ENCODE measurements at regions not wholly inside any gene's neighbourhood (a gene's known extent, or its start where the extent isn't known, plus 50 kb on each side); places are given as distances from the start of the nearest gene placed in this dataset.

DNA sequence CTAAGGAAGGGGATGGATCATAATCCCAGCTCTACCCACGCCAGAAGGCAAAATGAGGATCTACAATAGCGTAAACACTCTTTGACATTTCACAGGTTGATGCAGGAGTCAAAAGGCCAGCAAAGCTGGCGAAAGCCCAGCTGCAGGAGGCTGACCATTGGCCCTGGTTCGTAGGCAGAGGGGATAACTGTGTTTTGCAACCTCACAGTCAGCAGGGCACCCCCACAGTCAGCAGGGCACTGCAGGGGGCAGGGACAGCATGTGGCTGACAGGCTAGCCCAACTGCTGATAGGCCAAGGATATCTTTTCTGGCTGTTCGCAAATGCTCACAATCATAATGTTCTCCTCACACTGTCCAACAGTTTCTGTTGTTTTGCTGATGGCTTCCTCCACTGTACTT lies 372.7 kb downstream of the BUD13 start (continued):
- TF ChIP-seq, protein P1, sequence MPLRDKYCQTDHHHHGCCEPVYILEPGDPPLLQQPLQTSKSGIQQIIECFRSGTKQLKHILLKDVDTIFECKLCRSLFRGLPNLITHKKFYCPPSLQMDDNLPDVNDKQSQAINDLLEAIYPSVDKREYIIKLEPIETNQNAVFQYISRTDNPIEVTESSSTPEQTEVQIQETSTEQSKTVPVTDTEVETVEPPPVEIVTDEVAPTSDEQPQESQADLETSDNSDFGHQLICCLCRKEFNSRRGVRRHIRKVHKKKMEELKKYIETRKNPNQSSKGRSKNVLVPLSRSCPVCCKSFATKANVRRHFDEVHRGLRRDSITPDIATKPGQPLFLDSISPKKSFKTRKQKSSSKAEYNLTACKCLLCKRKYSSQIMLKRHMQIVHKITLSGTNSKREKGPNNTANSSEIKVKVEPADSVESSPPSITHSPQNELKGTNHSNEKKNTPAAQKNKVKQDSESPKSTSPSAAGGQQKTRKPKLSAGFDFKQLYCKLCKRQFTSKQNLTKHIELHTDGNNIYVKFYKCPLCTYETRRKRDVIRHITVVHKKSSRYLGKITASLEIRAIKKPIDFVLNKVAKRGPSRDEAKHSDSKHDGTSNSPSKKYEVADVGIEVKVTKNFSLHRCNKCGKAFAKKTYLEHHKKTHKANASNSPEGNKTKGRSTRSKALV (CRISPR knock-in tag; IDR thresholded peaks at IDR 0.05), result no peak
- TF ChIP-seq, protein P2, sequence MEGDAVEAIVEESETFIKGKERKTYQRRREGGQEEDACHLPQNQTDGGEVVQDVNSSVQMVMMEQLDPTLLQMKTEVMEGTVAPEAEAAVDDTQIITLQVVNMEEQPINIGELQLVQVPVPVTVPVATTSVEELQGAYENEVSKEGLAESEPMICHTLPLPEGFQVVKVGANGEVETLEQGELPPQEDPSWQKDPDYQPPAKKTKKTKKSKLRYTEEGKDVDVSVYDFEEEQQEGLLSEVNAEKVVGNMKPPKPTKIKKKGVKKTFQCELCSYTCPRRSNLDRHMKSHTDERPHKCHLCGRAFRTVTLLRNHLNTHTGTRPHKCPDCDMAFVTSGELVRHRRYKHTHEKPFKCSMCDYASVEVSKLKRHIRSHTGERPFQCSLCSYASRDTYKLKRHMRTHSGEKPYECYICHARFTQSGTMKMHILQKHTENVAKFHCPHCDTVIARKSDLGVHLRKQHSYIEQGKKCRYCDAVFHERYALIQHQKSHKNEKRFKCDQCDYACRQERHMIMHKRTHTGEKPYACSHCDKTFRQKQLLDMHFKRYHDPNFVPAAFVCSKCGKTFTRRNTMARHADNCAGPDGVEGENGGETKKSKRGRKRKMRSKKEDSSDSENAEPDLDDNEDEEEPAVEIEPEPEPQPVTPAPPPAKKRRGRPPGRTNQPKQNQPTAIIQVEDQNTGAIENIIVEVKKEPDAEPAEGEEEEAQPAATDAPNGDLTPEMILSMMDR (CRISPR knock-in tag; IDR thresholded peaks at IDR 0.05), result 0 out of 2 replicates have a peak, but pooled peaks have one; percentile 5
- TF ChIP-seq, protein P3, sequence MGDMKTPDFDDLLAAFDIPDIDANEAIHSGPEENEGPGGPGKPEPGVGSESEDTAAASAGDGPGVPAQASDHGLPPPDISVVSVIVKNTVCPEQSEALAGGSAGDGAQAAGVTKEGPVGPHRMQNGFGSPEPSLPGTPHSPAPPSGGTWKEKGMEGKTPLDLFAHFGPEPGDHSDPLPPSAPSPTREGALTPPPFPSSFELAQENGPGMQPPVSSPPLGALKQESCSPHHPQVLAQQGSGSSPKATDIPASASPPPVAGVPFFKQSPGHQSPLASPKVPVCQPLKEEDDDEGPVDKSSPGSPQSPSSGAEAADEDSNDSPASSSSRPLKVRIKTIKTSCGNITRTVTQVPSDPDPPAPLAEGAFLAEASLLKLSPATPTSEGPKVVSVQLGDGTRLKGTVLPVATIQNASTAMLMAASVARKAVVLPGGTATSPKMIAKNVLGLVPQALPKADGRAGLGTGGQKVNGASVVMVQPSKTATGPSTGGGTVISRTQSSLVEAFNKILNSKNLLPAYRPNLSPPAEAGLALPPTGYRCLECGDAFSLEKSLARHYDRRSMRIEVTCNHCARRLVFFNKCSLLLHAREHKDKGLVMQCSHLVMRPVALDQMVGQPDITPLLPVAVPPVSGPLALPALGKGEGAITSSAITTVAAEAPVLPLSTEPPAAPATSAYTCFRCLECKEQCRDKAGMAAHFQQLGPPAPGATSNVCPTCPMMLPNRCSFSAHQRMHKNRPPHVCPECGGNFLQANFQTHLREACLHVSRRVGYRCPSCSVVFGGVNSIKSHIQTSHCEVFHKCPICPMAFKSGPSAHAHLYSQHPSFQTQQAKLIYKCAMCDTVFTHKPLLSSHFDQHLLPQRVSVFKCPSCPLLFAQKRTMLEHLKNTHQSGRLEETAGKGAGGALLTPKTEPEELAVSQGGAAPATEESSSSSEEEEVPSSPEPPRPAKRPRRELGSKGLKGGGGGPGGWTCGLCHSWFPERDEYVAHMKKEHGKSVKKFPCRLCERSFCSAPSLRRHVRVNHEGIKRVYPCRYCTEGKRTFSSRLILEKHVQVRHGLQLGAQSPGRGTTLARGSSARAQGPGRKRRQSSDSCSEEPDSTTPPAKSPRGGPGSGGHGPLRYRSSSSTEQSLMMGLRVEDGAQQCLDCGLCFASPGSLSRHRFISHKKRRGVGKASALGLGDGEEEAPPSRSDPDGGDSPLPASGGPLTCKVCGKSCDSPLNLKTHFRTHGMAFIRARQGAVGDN (CRISPR knock-in tag; IDR thresholded peaks at IDR 0.05), result peak; percentile 70
- TF ChIP-seq MED1 (CRISPR knock-in tag; IDR thresholded peaks at IDR 0.05) (no peak), NR2F2 (IDR thresholded peaks at IDR 0.05; ENCODE audit: borderline replicate concordance, low read depth) (peak; percentile 54; the same call in 1 of the 2 replicates), KLF15 (CRISPR knock-in tag; IDR thresholded peaks at IDR 0.05; ENCODE audit: borderline replicate concordance) (no peak), ZNF678 (CRISPR knock-in tag; IDR thresholded peaks at IDR 0.05) (no peak), SALL1 (CRISPR knock-in tag; IDR thresholded peaks at IDR 0.05) (peak; percentile 56; the same call in 1 of the 2 replicates), RELA (CRISPR knock-in tag; IDR thresholded peaks at IDR 0.05) (no peak), ZNF10 (CRISPR knock-in tag; IDR thresholded peaks at IDR 0.05; ENCODE audit: borderline replicate concordance, low read depth) (no peak), LCORL (IDR thresholded peaks at IDR 0.05) (no peak), LCORL (CRISPR knock-in tag; IDR thresholded peaks at IDR 0.05) (peak; percentile 68), ZNF672 (CRISPR knock-in tag; IDR thresholded peaks at IDR 0.05) (no peak), ZNF251 (CRISPR knock-in tag; IDR thresholded peaks at IDR 0.05) (no peak), GATAD2A (CRISPR knock-in tag; IDR thresholded peaks at IDR 0.05) (peak; percentile 44), SOX6 (IDR thresholded peaks at IDR 0.05) (no peak), SOX6 (CRISPR knock-in tag; IDR thresholded peaks at IDR 0.05) (0 out of 2 replicates have a peak, but pooled peaks have one; percentile 17), NR2F1 (CRISPR knock-in tag; IDR thresholded peaks at IDR 0.05) (0 out of 4 replicates have a peak, but pooled peaks of 1 of the 2 experiments have one; percentile 41), PAWR (CRISPR knock-in tag; IDR thresholded peaks at IDR 0.05; ENCODE audit: borderline replicate concordance) (no peak), ZNF572 (CRISPR knock-in tag; IDR thresholded peaks at IDR 0.05) (0 out of 2 replicates have a peak, but pooled peaks have one; percentile 20)
- TF ChIP-seq, protein P4, sequence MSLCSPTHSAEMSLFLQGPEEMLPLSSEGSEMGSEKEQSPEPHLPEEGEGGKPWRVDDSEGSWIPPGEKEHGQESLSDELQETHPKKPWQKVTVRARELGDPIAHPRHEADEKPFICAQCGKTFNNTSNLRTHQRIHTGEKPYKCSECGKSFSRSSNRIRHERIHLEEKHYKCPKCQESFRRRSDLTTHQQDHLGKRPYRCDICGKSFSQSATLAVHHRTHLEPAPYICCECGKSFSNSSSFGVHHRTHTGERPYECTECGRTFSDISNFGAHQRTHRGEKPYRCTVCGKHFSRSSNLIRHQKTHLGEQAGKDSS (CRISPR knock-in tag; IDR thresholded peaks at IDR 0.05; ENCODE audit: borderline replicate concordance, low read depth), result no peak

Data from HepG2 (cell line).